ENCODE measurements at regions not wholly inside any gene's neighbourhood (a gene's known extent, or its start where the extent isn't known, plus 50 kb on each side); places are given as distances from the start of the nearest gene placed in this dataset.

DNA sequence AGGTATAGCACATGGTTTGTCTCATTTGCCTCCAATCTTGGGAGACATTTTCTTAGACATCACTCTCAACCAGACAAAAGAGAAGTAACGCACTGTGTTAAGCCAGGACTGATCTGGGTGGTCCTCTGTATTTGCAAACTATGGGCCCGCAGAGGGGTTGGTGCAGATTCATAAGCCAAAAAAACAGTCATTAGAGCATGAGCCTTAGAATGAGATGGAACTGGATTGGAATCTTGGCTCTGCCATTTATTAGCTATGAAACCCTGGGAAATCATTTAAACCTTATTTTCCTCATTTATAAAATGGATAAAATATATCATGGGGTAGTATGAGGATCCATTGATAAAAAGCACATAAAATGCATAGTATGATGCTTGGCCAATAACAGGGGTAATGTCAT lies 213.5 kb upstream of the APCDD1 start:
- Mint-ChIP-seq H3K9me3 (no peaks in the 10 kb centered on the region), H3K4me3 (no peak overlapping the region), H3K27ac (no peak overlapping the region), H3K4me1 (peaks cover 87% of the 10 kb centered on the region), H3K36me3 (no peaks in the 10 kb centered on the region), H3K27me3 (ENCODE audit: low read depth) (no peaks in the 10 kb centered on the region)
- TF ChIP-seq, protein P1, sequence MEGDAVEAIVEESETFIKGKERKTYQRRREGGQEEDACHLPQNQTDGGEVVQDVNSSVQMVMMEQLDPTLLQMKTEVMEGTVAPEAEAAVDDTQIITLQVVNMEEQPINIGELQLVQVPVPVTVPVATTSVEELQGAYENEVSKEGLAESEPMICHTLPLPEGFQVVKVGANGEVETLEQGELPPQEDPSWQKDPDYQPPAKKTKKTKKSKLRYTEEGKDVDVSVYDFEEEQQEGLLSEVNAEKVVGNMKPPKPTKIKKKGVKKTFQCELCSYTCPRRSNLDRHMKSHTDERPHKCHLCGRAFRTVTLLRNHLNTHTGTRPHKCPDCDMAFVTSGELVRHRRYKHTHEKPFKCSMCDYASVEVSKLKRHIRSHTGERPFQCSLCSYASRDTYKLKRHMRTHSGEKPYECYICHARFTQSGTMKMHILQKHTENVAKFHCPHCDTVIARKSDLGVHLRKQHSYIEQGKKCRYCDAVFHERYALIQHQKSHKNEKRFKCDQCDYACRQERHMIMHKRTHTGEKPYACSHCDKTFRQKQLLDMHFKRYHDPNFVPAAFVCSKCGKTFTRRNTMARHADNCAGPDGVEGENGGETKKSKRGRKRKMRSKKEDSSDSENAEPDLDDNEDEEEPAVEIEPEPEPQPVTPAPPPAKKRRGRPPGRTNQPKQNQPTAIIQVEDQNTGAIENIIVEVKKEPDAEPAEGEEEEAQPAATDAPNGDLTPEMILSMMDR (IDR thresholded peaks at IDR 0.05; ENCODE audit: unreplicated experiment): no peak
- no peak for DNase-seq (ENCODE audit: low spot score in 2 of 2, unreplicated experiment in 2 of 2)

- Mint-ChIP-seq H3K4me3 (no peak overlapping the region), H3K9me3 (no peaks in the 10 kb centered on the region), H3K27me3 (ENCODE audit: low read depth) (no peaks in the 10 kb centered on the region), H3K4me1 (peaks cover 83% of the 10 kb centered on the region), H3K27ac (peak overlapping the region; percentile 43), H3K36me3 (no peaks in the 10 kb centered on the region)
- TF ChIP-seq, protein P1 (IDR thresholded peaks at IDR 0.05; ENCODE audit: unreplicated experiment): no peak
- no peak for DNase-seq (ENCODE audit: low spot score in 2 of 2, unreplicated experiment in 2 of 2)
Observed at GRCh38 chr18:10241579-10241978, 212.9 kb upstream of the APCDD1 start.

DNA sequence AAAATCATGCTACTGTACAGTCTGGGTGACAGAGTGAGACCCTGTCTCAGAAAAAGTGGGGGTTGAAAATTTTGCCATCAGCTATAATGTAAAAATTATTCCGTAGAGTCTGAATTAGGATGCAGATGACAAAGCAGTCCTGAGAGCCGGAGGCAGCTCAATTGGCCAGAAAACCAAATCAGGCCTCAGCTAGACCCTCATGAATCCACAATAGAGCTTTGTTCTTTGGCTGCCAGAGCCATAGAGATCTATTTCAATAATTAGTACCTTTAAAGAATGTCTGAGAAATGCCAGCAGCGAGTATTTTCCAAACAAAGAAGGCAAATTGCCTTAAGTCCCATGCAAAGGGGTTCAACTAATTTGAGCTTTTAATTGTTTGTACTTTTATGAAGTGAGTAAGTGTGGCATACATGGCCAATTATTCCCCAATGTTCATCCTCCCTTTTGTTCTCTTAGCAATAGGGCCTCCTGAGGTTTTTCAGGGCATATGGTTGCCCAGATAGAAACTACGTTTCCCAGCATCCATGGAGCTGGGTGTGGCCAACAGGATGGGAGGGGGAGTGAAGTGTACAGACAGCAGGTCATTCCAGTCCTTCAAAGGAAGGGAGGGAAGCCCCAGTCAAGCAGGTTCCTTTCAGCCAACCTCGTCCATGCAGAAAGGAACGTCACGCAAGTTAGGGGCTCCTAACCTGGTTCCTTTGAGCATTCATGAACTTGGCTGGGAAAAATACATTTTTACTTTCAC lies 211.3 kb upstream of the APCDD1 start:
- no peaks in the 10 kb centered on the region for H3K36me3 Mint-ChIP-seq
- H3K4me3 Mint-ChIP-seq: no peak overlapping the region
- DNase-seq (ENCODE audit: low spot score in 2 of 2, unreplicated experiment in 2 of 2): no peak
- H3K27me3 Mint-ChIP-seq (ENCODE audit: low read depth): no peaks in the 10 kb centered on the region
- H3K27ac Mint-ChIP-seq: peak overlapping the region; percentile 59
- H3K4me1 Mint-ChIP-seq: peaks cover 83% of the 10 kb centered on the region
- H3K9me3 Mint-ChIP-seq: no peaks in the 10 kb centered on the region
- TF ChIP-seq, protein P1 (IDR thresholded peaks at IDR 0.05; ENCODE audit: unreplicated experiment): no peak

DNA sequence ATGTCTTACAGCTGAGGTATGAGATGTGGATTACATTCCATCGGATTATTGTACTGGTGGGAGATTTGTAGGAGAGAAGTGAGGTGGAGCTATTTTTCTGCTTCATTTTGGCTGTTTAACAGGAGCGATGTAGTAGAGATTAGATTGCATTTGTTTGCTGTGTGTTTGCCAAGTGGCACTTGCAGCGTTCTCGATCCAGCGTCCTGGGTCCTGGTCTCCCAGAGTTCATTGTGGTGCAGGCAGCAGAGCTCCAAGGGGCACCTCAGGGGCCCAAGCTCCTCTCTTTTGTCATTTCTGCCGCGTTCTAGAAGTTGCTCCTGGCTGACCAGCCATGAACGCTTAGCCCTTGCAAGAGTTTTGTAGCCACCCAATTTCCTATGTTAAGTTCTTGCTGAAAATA lies 210.1 kb upstream of the APCDD1 start:
- H3K36me3 Mint-ChIP-seq: no peaks in the 10 kb centered on the region
- no peak for DNase-seq (ENCODE audit: low spot score in 2 of 2, unreplicated experiment in 2 of 2)
- H3K9me3 Mint-ChIP-seq: no peaks in the 10 kb centered on the region
- TF ChIP-seq, protein P1 (IDR thresholded peaks at IDR 0.05; ENCODE audit: unreplicated experiment): no peak
- no peak overlapping the region for H3K4me3 Mint-ChIP-seq
- H3K27me3 Mint-ChIP-seq (ENCODE audit: low read depth): no peaks in the 10 kb centered on the region
- peaks cover 72% of the 10 kb centered on the region for H3K4me1 Mint-ChIP-seq
- H3K27ac Mint-ChIP-seq: no peak overlapping the region

GRCh38 chr18:10245031-10245845 lies 209.2 kb upstream of the APCDD1 start:
- Mint-ChIP-seq H3K27me3 (ENCODE audit: low read depth) (no peaks in the 10 kb centered on the region), H3K9me3 (no peaks in the 10 kb centered on the region), H3K36me3 (no peaks in the 10 kb centered on the region), H3K4me3 (no peak overlapping the region), H3K4me1 (peaks cover 63% of the 10 kb centered on the region), H3K27ac (no peak overlapping the region)
- TF ChIP-seq, protein P1 (IDR thresholded peaks at IDR 0.05; ENCODE audit: unreplicated experiment): no peak
- no peak for DNase-seq (ENCODE audit: low spot score in 2 of 2, unreplicated experiment in 2 of 2)
